ENCODE measurements at regions not wholly inside any gene's neighbourhood (a gene's known extent, or its start where the extent isn't known, plus 50 kb on each side); places are given as distances from the start of the nearest gene placed in this dataset.

DNA sequence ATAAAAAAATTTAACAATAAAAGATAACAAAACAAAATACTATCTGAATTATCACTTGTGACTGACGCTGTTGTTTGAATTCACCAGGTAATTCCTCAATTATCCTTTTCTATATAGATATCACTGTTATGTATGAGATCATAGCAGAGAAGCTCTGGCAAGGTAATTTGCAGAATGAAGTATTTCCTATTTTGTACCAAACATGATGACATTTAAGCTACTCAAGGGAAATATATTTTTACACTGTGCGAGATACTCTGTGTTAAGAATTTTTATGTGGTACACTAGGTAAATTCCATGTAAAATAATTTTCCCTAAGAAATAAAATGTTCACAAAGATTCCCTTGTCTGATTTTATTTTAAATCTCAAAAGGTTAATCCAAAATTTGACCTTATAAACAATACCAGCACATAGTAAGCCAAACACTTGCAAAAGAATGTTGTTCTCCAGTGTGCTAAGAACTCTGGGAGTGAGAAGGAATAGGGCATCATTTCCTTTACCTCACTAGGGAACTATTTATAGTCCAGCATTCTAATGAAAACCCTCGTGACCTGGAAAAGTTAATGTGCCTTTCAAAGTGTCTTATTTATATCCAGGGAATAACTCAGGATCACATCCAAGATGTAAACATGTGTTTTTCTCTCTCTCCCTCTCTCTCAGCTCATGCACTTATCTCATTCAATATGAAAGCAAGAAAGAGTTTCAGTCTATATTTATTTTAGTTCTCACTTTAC, 115.2 kb upstream of the RAP1B start:
- TF ChIP-seq, protein P1, sequence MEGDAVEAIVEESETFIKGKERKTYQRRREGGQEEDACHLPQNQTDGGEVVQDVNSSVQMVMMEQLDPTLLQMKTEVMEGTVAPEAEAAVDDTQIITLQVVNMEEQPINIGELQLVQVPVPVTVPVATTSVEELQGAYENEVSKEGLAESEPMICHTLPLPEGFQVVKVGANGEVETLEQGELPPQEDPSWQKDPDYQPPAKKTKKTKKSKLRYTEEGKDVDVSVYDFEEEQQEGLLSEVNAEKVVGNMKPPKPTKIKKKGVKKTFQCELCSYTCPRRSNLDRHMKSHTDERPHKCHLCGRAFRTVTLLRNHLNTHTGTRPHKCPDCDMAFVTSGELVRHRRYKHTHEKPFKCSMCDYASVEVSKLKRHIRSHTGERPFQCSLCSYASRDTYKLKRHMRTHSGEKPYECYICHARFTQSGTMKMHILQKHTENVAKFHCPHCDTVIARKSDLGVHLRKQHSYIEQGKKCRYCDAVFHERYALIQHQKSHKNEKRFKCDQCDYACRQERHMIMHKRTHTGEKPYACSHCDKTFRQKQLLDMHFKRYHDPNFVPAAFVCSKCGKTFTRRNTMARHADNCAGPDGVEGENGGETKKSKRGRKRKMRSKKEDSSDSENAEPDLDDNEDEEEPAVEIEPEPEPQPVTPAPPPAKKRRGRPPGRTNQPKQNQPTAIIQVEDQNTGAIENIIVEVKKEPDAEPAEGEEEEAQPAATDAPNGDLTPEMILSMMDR (IDR thresholded peaks at IDR 0.05; ENCODE audit: low read length) = no peak
- no peak for TF ChIP-seq EZH2 (IDR thresholded peaks at IDR 0.05; ENCODE audit: borderline replicate concordance, low read length)
